Trophoblast cell (in vitro differentiated cells and primary cell): ENCODE measurements at regions not wholly inside any gene's neighbourhood (a gene's known extent, or its start where the extent isn't known, plus 50 kb on each side); places are given as distances from the start of the nearest gene placed in this dataset.

Experiments
- DNase-seq, 2 donors: peaks; one replicate each; pipeline ENCODE4 v3.0.0-alpha.2; 2016
- H2AFZ ChIP-seq: 2 replicates; pipeline ENCODE4 v1.6.1; 2013; ENCODE audit warnings: low read length, moderate library complexity, mild to moderate bottlenecking; ENCODE audit not compliant: insufficient read depth, poor library complexity
- H2AK5ac ChIP-seq: 2 replicates; pipeline ENCODE4 v1.6.1; 2013; ENCODE audit warnings: mild to moderate bottlenecking, low read length
- H2BK120ac ChIP-seq: 2 replicates; pipeline ENCODE4 v1.6.1; 2013; ENCODE audit warnings: low read length, mild to moderate bottlenecking, moderate library complexity; ENCODE audit not compliant: insufficient read depth, poor library complexity
- H2BK12ac ChIP-seq: 2 replicates; pipeline ENCODE4 v1.6.1; 2013; ENCODE audit warnings: mild to moderate bottlenecking, low read length, moderate library complexity
- H2BK5ac ChIP-seq: 2 replicates; pipeline ENCODE4 v1.6.1; 2013; ENCODE audit warnings: low read length, low read depth, moderate library complexity, mild to moderate bottlenecking; ENCODE audit not compliant: poor library complexity
- H3K14ac ChIP-seq: 2 replicates; pipeline ENCODE4 v1.6.1; 2013; ENCODE audit warnings: mild to moderate bottlenecking, low read length
- H3K18ac ChIP-seq: 2 replicates; pipeline ENCODE4 v1.6.1; 2013; ENCODE audit warnings: mild to moderate bottlenecking, low read length
- H3K23ac ChIP-seq: 2 replicates; pipeline ENCODE4 v1.6.1; 2013; ENCODE audit warnings: low read length
- H3K27ac ChIP-seq: 2 replicates; pipeline ENCODE4 v1.5.1; 2013; ENCODE audit warnings: low read depth, mild to moderate bottlenecking, inconsistent platforms, low read length, moderate library complexity
- H3K27me3 ChIP-seq: 2 replicates; pipeline ENCODE4 v1.6.1; 2013; ENCODE audit warnings: inconsistent platforms, mild to moderate bottlenecking, low read length, moderate library complexity; ENCODE audit not compliant: insufficient read depth
- H3K36me3 ChIP-seq, 2 experiments: 1 replicate in 1 of 2; 2 replicates in 1 of 2; pipeline ENCODE4 v1.6.1; 2013; ENCODE audit warnings: low read length in 2 of 2, mild to moderate bottlenecking in 2 of 2, moderate library complexity in 1 of 2; ENCODE audit not compliant: insufficient read depth in 2 of 2, control insufficient read depth in 1 of 2
- H3K4ac ChIP-seq: 2 replicates; pipeline ENCODE4 v1.6.1; 2013; ENCODE audit warnings: low read depth, mild to moderate bottlenecking, low read length, moderate library complexity
- H3K4me1 ChIP-seq, 2 experiments: 1 replicate in 1 of 2; 2 replicates in 1 of 2; pipeline ENCODE4 v1.6.1; 2013; ENCODE audit warnings: low read length in 2 of 2, mild to moderate bottlenecking in 2 of 2, moderate library complexity in 1 of 2; ENCODE audit not compliant: insufficient read depth in 2 of 2, control insufficient read depth in 1 of 2
- H3K4me2 ChIP-seq: 2 replicates; pipeline ENCODE4 v1.6.1; 2013; ENCODE audit warnings: inconsistent platforms, mild to moderate bottlenecking, low read length, moderate library complexity
- H3K4me3 ChIP-seq: 2 replicates; pipeline ENCODE4 v1.5.1; 2013; ENCODE audit warnings: mild to moderate bottlenecking, low read depth, low read length, inconsistent platforms
- H3K79me1 ChIP-seq: one replicate; pipeline ENCODE4 v1.6.1; 2013; ENCODE audit warnings: low read length
- H3K79me2 ChIP-seq: 2 replicates; pipeline ENCODE4 v1.6.1; 2013; ENCODE audit warnings: low read length, mild to moderate bottlenecking; ENCODE audit not compliant: control insufficient read depth, insufficient read depth, poor library complexity
- H3K9ac ChIP-seq: 2 replicates; pipeline ENCODE4 v1.6.1; 2013; ENCODE audit warnings: mild to moderate bottlenecking, low read length
- H3K9me3 ChIP-seq: 2 replicates; pipeline ENCODE4 v1.6.1; 2013; ENCODE audit warnings: low read depth, mild to moderate bottlenecking, control low read depth, inconsistent platforms, low read length; ENCODE audit not compliant: insufficient read depth
- H4K12ac ChIP-seq: 2 replicates; pipeline ENCODE4 v1.6.1; 2013; ENCODE audit warnings: low read depth, mild to moderate bottlenecking, low read length, moderate library complexity
- H4K8ac ChIP-seq: 2 replicates; pipeline ENCODE4 v1.6.1; 2013; ENCODE audit warnings: low read depth, mild to moderate bottlenecking, low read length, moderate library complexity
- H4K91ac ChIP-seq: one replicate; pipeline ENCODE4 v1.6.1; 2013; ENCODE audit warnings: low read depth, mild to moderate bottlenecking, low read length, moderate library complexity
- WGBS: extraction: QIAGEN DNeasy Blood & Tissue Kit; methylation state at CpG from one replicate; pipeline ENCODE4 v1.1.7; 2013; ENCODE audit warnings: missing lambda C conversion rate; ENCODE audit not compliant: insufficient read length, insufficient coverage; ENCODE audit errors: extremely low coverage; 5-methylcytosine and 5-hydroxymethylcytosine counted together

GRCh38 chr1:60281360-60281932 lies 207.9 kb upstream of the C1orf87 start:
- Histone ChIP-seq H3K23ac (no peak overlapping the region), H3K79me1 (no peaks in the 10 kb centered on the region), H3K79me2 (no peaks in the 10 kb centered on the region), H3K4me2 (peak overlapping the region; percentile 39), H3K27me3 (no peaks in the 10 kb centered on the region), H3K4me3 (no peak overlapping the region), H3K14ac (no peak overlapping the region), H2BK5ac (no peak overlapping the region), H4K8ac (no peak overlapping the region), H4K12ac (no peak overlapping the region), H2AK5ac (no peak overlapping the region), H3K27ac (no peak overlapping the region), H2BK120ac (no peak overlapping the region), H3K4ac (no peak overlapping the region), H3K9ac (no peak overlapping the region), H3K4me1 (peaks cover 6% of the 10 kb centered on the region in 2 experiments), H2BK12ac (no peak overlapping the region), H4K91ac (no peak overlapping the region), H3K18ac (no peak overlapping the region), H2AFZ (no peak overlapping the region), H3K36me3 (no peaks in the 10 kb centered on the region), H3K9me3 (no peaks in the 10 kb centered on the region)
- no CpG with 5 or more reads among the region's 9 CpGs for WGBS
- DNase-seq = peak; percentile 54 to 76

GRCh38 chr1:60280819-60281218 lies 207.2 kb upstream of the C1orf87 start:
- Histone ChIP-seq H4K12ac (no peak overlapping the region), H4K8ac (no peak overlapping the region), H3K9ac (no peak overlapping the region), H2AFZ (no peak overlapping the region), H2BK5ac (no peak overlapping the region), H3K79me1 (no peaks in the 10 kb centered on the region), H2AK5ac (no peak overlapping the region), H3K4me2 (no peak overlapping the region), H3K4me1 (peaks cover 6% of the 10 kb centered on the region in 2 experiments), H3K9me3 (no peaks in the 10 kb centered on the region), H3K79me2 (no peaks in the 10 kb centered on the region), H3K27ac (no peak overlapping the region), H3K4me3 (no peak overlapping the region), H3K27me3 (no peaks in the 10 kb centered on the region), H3K18ac (no peak overlapping the region), H3K14ac (no peak overlapping the region), H3K23ac (no peak overlapping the region), H4K91ac (no peak overlapping the region), H3K4ac (no peak overlapping the region), H2BK120ac (no peak overlapping the region), H3K36me3 (no peaks in the 10 kb centered on the region), H2BK12ac (no peak overlapping the region)
- no CpG with 5 or more reads among the region's 4 CpGs for WGBS
- DNase-seq = no peak

GRCh38 chr1:60280256-60280655 lies 206.7 kb upstream of the C1orf87 start:
- H3K9ac ChIP-seq = no peak overlapping the region
- WGBS = no CpG with 5 or more reads among the region's 3 CpGs
- no peak overlapping the region for H3K27ac ChIP-seq
- H3K14ac ChIP-seq = no peak overlapping the region
- no peaks in the 10 kb centered on the region for H3K79me2 ChIP-seq
- no peaks in the 10 kb centered on the region for H3K79me1 ChIP-seq
- no peak overlapping the region for H3K4ac ChIP-seq
- no peak overlapping the region for H3K4me2 ChIP-seq
- H3K9me3 ChIP-seq = no peaks in the 10 kb centered on the region
- no peak overlapping the region for H2BK120ac ChIP-seq
- no peaks in the 10 kb centered on the region for H3K27me3 ChIP-seq
- H2AK5ac ChIP-seq = no peak overlapping the region
- H3K23ac ChIP-seq = no peak overlapping the region
- H3K4me1 ChIP-seq = peaks cover 6% of the 10 kb centered on the region in 2 experiments
- H4K8ac ChIP-seq = no peak overlapping the region
- no peak overlapping the region for H2AFZ ChIP-seq
- no peak overlapping the region for H3K18ac ChIP-seq
- no peaks in the 10 kb centered on the region for H3K36me3 ChIP-seq
- no peak for DNase-seq
- H4K91ac ChIP-seq = no peak overlapping the region
- no peak overlapping the region for H2BK12ac ChIP-seq
- no peak overlapping the region for H4K12ac ChIP-seq
- no peak overlapping the region for H3K4me3 ChIP-seq
- H2BK5ac ChIP-seq = no peak overlapping the region

GRCh38 chr1:60279798-60280197 lies 206.2 kb upstream of the C1orf87 start:
- no peaks in the 10 kb centered on the region for H3K9me3 ChIP-seq
- H2BK120ac ChIP-seq = no peak overlapping the region
- H4K8ac ChIP-seq = no peak overlapping the region
- H3K4me3 ChIP-seq = no peak overlapping the region
- no peak overlapping the region for H3K27ac ChIP-seq
- no peak overlapping the region for H2BK5ac ChIP-seq
- H4K12ac ChIP-seq = no peak overlapping the region
- peaks cover 6% of the 10 kb centered on the region in 2 experiments for H3K4me1 ChIP-seq
- no peak overlapping the region for H3K23ac ChIP-seq
- no peak overlapping the region for H2BK12ac ChIP-seq
- no peak overlapping the region for H2AK5ac ChIP-seq
- H3K4me2 ChIP-seq = no peak overlapping the region
- H3K36me3 ChIP-seq = no peaks in the 10 kb centered on the region
- no peak overlapping the region for H3K9ac ChIP-seq
- H3K14ac ChIP-seq = no peak overlapping the region
- no peak for DNase-seq
- no peak overlapping the region for H3K18ac ChIP-seq
- H4K91ac ChIP-seq = no peak overlapping the region
- no peaks in the 10 kb centered on the region for H3K79me2 ChIP-seq
- H3K27me3 ChIP-seq = no peaks in the 10 kb centered on the region
- H2AFZ ChIP-seq = no peak overlapping the region
- no peak overlapping the region for H3K4ac ChIP-seq
- no peaks in the 10 kb centered on the region for H3K79me1 ChIP-seq
